ENCODE measurements at regions not wholly inside any gene's neighbourhood (a gene's known extent, or its start where the extent isn't known, plus 50 kb on each side); places are given as distances from the start of the nearest gene placed in this dataset.

- no peak overlapping the region for H3K4me3 ChIP-seq (ENCODE audit: low read depth, low read length)
- H3K9me3 ChIP-seq (ENCODE audit: control insufficient read depth, insufficient read depth, low read length), result no peaks in the 10 kb centered on the region
- ChIA-PET POLR2A (no interaction called here), CTCF (no interaction called here)
- DNase-seq (ENCODE audit: low read depth, low spot score), result no peak
- no peak for TF ChIP-seq CTCF (IDR thresholded peaks at IDR 0.05; ENCODE audit: low read depth, low read length)
- H3K27ac ChIP-seq (ENCODE audit: low read depth, low read length), result no peak overlapping the region
- H3K27me3 ChIP-seq (ENCODE audit: control insufficient read depth, insufficient read depth, low read length), result no peaks in the 10 kb centered on the region
These were observed 104.8 kb upstream of the TMEM229A start for GRCh38 chr7:124137664-124138063.

- Histone ChIP-seq H3K27ac (ENCODE audit: low read depth, low read length) (no peak overlapping the region), H3K4me3 (ENCODE audit: low read depth, low read length) (no peak overlapping the region), H3K9me3 (ENCODE audit: control insufficient read depth, insufficient read depth, low read length) (no peaks in the 10 kb centered on the region), H3K27me3 (ENCODE audit: control insufficient read depth, insufficient read depth, low read length) (no peaks in the 10 kb centered on the region)
- no peak for TF ChIP-seq CTCF (IDR thresholded peaks at IDR 0.05; ENCODE audit: low read depth, low read length)
- no peak for DNase-seq (ENCODE audit: low read depth, low spot score)
- ChIA-PET CTCF (no interaction called here), POLR2A (no interaction called here)
These were observed 91.3 kb upstream of the TMEM229A start for GRCh38 chr7:124124201-124124600.

GRCh38 chr7:124120911-124121310 is 88.0 kb upstream of the TMEM229A start:
- Histone ChIP-seq H3K27me3 (ENCODE audit: control insufficient read depth, insufficient read depth, low read length) (no peaks in the 10 kb centered on the region), H3K4me3 (ENCODE audit: low read depth, low read length) (no peak overlapping the region), H3K9me3 (ENCODE audit: control insufficient read depth, insufficient read depth, low read length) (no peaks in the 10 kb centered on the region), H3K27ac (ENCODE audit: low read depth, low read length) (no peak overlapping the region)
- ChIA-PET CTCF (interaction anchor here (1.1 to 1.2 kb wide), 2 partner anchors 20 to 34 kb away, joined by 3 to 5 read pairs; no protein-coding TSS in a partner anchor), POLR2A (no interaction called here)
- no peak for DNase-seq (ENCODE audit: low read depth, low spot score)
- TF ChIP-seq CTCF (IDR thresholded peaks at IDR 0.05; ENCODE audit: low read depth, low read length), result no peak

- H3K4me3 ChIP-seq (ENCODE audit: low read depth, low read length), result no peak overlapping the region
- no peaks in the 10 kb centered on the region for H3K27me3 ChIP-seq (ENCODE audit: control insufficient read depth, insufficient read depth, low read length)
- H3K9me3 ChIP-seq (ENCODE audit: control insufficient read depth, insufficient read depth, low read length), result no peaks in the 10 kb centered on the region
- ChIA-PET POLR2A (no interaction called here), CTCF (interaction anchor here (0.8 to 2.3 kb wide), 2 partner anchors 12 to 42 kb away, joined by 4 to 9 read pairs; no protein-coding TSS in a partner anchor)
- no peak for TF ChIP-seq CTCF (IDR thresholded peaks at IDR 0.05; ENCODE audit: low read depth, low read length)
- no peak for DNase-seq (ENCODE audit: low read depth, low spot score)
- H3K27ac ChIP-seq (ENCODE audit: low read depth, low read length), result no peak overlapping the region
These were observed 80.2 kb upstream of the TMEM229A start for GRCh38 chr7:124113045-124113444.

- no peak for TF ChIP-seq CTCF (IDR thresholded peaks at IDR 0.05; ENCODE audit: low read depth, low read length)
- Histone ChIP-seq H3K9me3 (ENCODE audit: control insufficient read depth, insufficient read depth, low read length) (no peaks in the 10 kb centered on the region), H3K27me3 (ENCODE audit: control insufficient read depth, insufficient read depth, low read length) (no peaks in the 10 kb centered on the region), H3K27ac (ENCODE audit: low read depth, low read length) (no peak overlapping the region), H3K4me3 (ENCODE audit: low read depth, low read length) (no peak overlapping the region)
- DNase-seq (ENCODE audit: low read depth, low spot score), result no peak
- CTCF ChIA-PET, result no interaction called here
- POLR2A ChIA-PET, result no interaction called here
These were observed 73.7 kb upstream of the TMEM229A start for GRCh38 chr7:124106575-124106974.

Measured in AG04450 (cell line).